SH-SY5Y (cell line): ENCODE measurements at regions not wholly inside any gene's neighbourhood (a gene's known extent, or its start where the extent isn't known, plus 50 kb on each side); places are given as distances from the start of the nearest gene placed in this dataset.

Source experiments
- GATA2 ChIP-seq: IDR thresholded peaks from 2 replicates; pipeline ENCODE4 v1.6.1; 2011; ENCODE audit warnings: mild to moderate bottlenecking, low read depth, low read length
- GATA3 ChIP-seq: IDR thresholded peaks from 2 replicates; pipeline ENCODE4 v1.6.1; 2011; ENCODE audit warnings: low read depth, mild to moderate bottlenecking, low read length, moderate library complexity

DNA sequence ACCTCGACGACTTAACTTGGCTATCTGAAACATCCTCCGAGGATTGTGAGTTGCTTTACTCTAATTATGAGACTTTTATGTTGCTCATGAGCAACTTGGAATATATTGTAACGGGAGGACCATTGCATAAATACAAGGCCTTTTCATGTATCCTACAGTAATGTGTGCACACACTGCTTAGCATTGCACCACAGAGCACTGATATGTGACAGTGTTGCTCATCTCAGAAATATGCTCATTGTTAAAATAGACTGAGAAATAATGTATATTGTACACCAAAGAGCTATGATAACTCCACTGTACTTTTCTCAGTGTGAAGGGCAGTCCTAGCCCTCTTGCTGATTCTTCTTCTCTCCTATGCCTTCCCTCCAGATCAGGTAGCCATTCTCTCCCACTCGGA is 102.8 kb upstream of the CDK13 start:
- TF ChIP-seq GATA2 (no peak), GATA3 (no peak)
